ENCODE measurements at regions not wholly inside any gene's neighbourhood (a gene's known extent, or its start where the extent isn't known, plus 50 kb on each side); places are given as distances from the start of the nearest gene placed in this dataset.
A peak's percentile ranks its signal among the peaks of the same experiment; 100 is the strongest.

- no peak overlapping the region for H3K4me3 ChIP-seq (ENCODE audit: control extremely low read depth in 1 of 5, extremely low read depth in 1 of 5, insufficient read depth in 1 of 5, low read depth in 2 of 5, low read length in 4 of 5)
- H3K36me3 ChIP-seq (replicated peaks in 1 of 2; ENCODE audit: control extremely low read depth in 1 of 2, control insufficient read depth in 1 of 2, extremely low read depth in 1 of 2, insufficient read depth in 2 of 2, low read length in 1 of 2) = no peaks in the 10 kb centered on the region
- H2AFZ ChIP-seq (ENCODE audit: insufficient read depth, low read depth, low read length, poor library complexity, severe bottlenecking) = no peak overlapping the region
- H3K4me2 ChIP-seq (replicated peaks; ENCODE audit: low read depth, low read length, poor library complexity, severe bottlenecking) = no peak overlapping the region
- Mint-ChIP-seq H3K4me1 (peaks cover 4% of the 10 kb centered on the region), H3K9me3 (ENCODE audit: insufficient read depth) (no peaks in the 10 kb centered on the region), H3K27me3 (peaks cover 5% of the 10 kb centered on the region), H3K27ac (no peak overlapping the region), H3K4me3 (no peak overlapping the region)
- H3K4me1 ChIP-seq (ENCODE audit: control insufficient read depth in 2 of 2, insufficient read depth in 2 of 2, low read length in 2 of 2) = no peaks in the 10 kb centered on the region
- ChIA-PET CTCF (no interaction called here), POLR2A (no interaction called here)
- ATAC-seq (ENCODE audit: low read depth) (no peak), DNase-seq (peak; percentile 3)
- no peaks in the 10 kb centered on the region for H3K9me3 ChIP-seq (ENCODE audit: control extremely low read depth in 1 of 3, control insufficient read depth in 2 of 3, insufficient read depth in 1 of 3, low read length in 2 of 3)
- no peaks in the 10 kb centered on the region for H3K79me2 ChIP-seq (ENCODE audit: control insufficient read depth, insufficient read depth, low read length)
- H4K20me1 ChIP-seq (ENCODE audit: control insufficient read depth, insufficient read depth, low read length, poor library complexity, severe bottlenecking) = no peaks in the 10 kb centered on the region
- H3K27me3 ChIP-seq (replicated peaks in 1 of 4; ENCODE audit: control extremely low read depth in 1 of 4, control insufficient read depth in 3 of 4, insufficient read depth in 4 of 4, low read length in 3 of 4) = no peaks in the 10 kb centered on the region
- TF ChIP-seq EZH2 (IDR thresholded peaks at IDR 0.05; ENCODE audit: borderline replicate concordance, insufficient read depth, low read depth, low read length, poor library complexity, severe bottlenecking) = no peak
- TF ChIP-seq, protein P1, sequence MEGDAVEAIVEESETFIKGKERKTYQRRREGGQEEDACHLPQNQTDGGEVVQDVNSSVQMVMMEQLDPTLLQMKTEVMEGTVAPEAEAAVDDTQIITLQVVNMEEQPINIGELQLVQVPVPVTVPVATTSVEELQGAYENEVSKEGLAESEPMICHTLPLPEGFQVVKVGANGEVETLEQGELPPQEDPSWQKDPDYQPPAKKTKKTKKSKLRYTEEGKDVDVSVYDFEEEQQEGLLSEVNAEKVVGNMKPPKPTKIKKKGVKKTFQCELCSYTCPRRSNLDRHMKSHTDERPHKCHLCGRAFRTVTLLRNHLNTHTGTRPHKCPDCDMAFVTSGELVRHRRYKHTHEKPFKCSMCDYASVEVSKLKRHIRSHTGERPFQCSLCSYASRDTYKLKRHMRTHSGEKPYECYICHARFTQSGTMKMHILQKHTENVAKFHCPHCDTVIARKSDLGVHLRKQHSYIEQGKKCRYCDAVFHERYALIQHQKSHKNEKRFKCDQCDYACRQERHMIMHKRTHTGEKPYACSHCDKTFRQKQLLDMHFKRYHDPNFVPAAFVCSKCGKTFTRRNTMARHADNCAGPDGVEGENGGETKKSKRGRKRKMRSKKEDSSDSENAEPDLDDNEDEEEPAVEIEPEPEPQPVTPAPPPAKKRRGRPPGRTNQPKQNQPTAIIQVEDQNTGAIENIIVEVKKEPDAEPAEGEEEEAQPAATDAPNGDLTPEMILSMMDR (IDR thresholded peaks at IDR 0.05) = no peak
- intact Hi-C loops (cut with micrococcal nuclease) = no loop called here
- WGBS (ENCODE audit: insufficient coverage) = 81% methylated on average over 5 of the region's 5 CpGs
- H3K27ac ChIP-seq (ENCODE audit: low read length in 2 of 2) = no peak overlapping the region
- H3K9ac ChIP-seq (ENCODE audit: low read length) = no peak overlapping the region
Observed at GRCh38 chr20:52532674-52533073, 341.1 kb upstream of the ZFP64 start.

GRCh38 chr20:52530571-52530970 lies 339.0 kb upstream of the ZFP64 start:
- no peaks in the 10 kb centered on the region for H3K9me3 ChIP-seq (ENCODE audit: control extremely low read depth in 1 of 3, control insufficient read depth in 2 of 3, insufficient read depth in 1 of 3, low read length in 2 of 3)
- CTCF ChIA-PET = no interaction called here
- H3K4me1 Mint-ChIP-seq = peaks cover 4% of the 10 kb centered on the region
- H3K27ac ChIP-seq (ENCODE audit: low read length in 2 of 2) = no peak overlapping the region
- H3K4me3 ChIP-seq (ENCODE audit: control extremely low read depth in 1 of 5, extremely low read depth in 1 of 5, insufficient read depth in 1 of 5, low read depth in 2 of 5, low read length in 4 of 5) = no peak overlapping the region
- no peak for ATAC-seq (ENCODE audit: low read depth)
- no peaks in the 10 kb centered on the region for H3K79me2 ChIP-seq (ENCODE audit: control insufficient read depth, insufficient read depth, low read length)
- no peaks in the 10 kb centered on the region for H4K20me1 ChIP-seq (ENCODE audit: control insufficient read depth, insufficient read depth, low read length, poor library complexity, severe bottlenecking)
- no peaks in the 10 kb centered on the region for H3K4me1 ChIP-seq (ENCODE audit: control insufficient read depth in 2 of 2, insufficient read depth in 2 of 2, low read length in 2 of 2)
- no peaks in the 10 kb centered on the region for H3K27me3 ChIP-seq (replicated peaks in 1 of 4; ENCODE audit: control extremely low read depth in 1 of 4, control insufficient read depth in 3 of 4, insufficient read depth in 4 of 4, low read length in 3 of 4)
- no peak for TF ChIP-seq EZH2 (IDR thresholded peaks at IDR 0.05; ENCODE audit: borderline replicate concordance, insufficient read depth, low read depth, low read length, poor library complexity, severe bottlenecking)
- TF ChIP-seq, protein P1 (IDR thresholded peaks at IDR 0.05) = no peak
- H3K4me2 ChIP-seq (replicated peaks; ENCODE audit: low read depth, low read length, poor library complexity, severe bottlenecking) = no peak overlapping the region
- H3K4me3 Mint-ChIP-seq = no peak overlapping the region
- peaks cover 5% of the 10 kb centered on the region for H3K27me3 Mint-ChIP-seq
- H3K27ac Mint-ChIP-seq = no peak overlapping the region
- intact Hi-C loops (cut with micrococcal nuclease) = no loop called here
- H3K9ac ChIP-seq (ENCODE audit: low read length) = no peak overlapping the region
- POLR2A ChIA-PET = no interaction called here
- H2AFZ ChIP-seq (ENCODE audit: insufficient read depth, low read depth, low read length, poor library complexity, severe bottlenecking) = no peak overlapping the region
- H3K36me3 ChIP-seq (replicated peaks in 1 of 2; ENCODE audit: control extremely low read depth in 1 of 2, control insufficient read depth in 1 of 2, extremely low read depth in 1 of 2, insufficient read depth in 2 of 2, low read length in 1 of 2) = no peaks in the 10 kb centered on the region
- WGBS (ENCODE audit: insufficient coverage) = no CpG with 5 or more reads among the region's 1 CpG
- DNase-seq = no peak
- H3K9me3 Mint-ChIP-seq (ENCODE audit: insufficient read depth) = no peaks in the 10 kb centered on the region
